ENCODE measurements at regions not wholly inside any gene's neighbourhood (a gene's known extent, or its start where the extent isn't known, plus 50 kb on each side); places are given as distances from the start of the nearest gene placed in this dataset.

- no peak for DNase-seq (ENCODE audit: low read depth)
- H3K4me3 ChIP-seq (ENCODE audit: low read depth, low read length), result no peak overlapping the region
- TF ChIP-seq CTCF (conservative IDR thresholded peaks at IDR 0.05; ENCODE audit: low read depth, low read length), result no peak
Observed at GRCh38 chr4:186838295-186838694, 114.6 kb upstream of the FAT1 start.

GRCh38 chr4:186839122-186840037 is 115.7 kb upstream of the FAT1 start:
- TF ChIP-seq CTCF (conservative IDR thresholded peaks at IDR 0.05; ENCODE audit: low read depth, low read length), result no peak
- no peak overlapping the region for H3K4me3 ChIP-seq (ENCODE audit: low read depth, low read length)
- DNase-seq (ENCODE audit: low read depth), result no peak

GRCh38 chr4:186840222-186840701 is 116.6 kb upstream of the FAT1 start:
- DNase-seq (ENCODE audit: low read depth), result no peak
- no peak overlapping the region for H3K4me3 ChIP-seq (ENCODE audit: low read depth, low read length)
- TF ChIP-seq CTCF (conservative IDR thresholded peaks at IDR 0.05; ENCODE audit: low read depth, low read length), result no peak

GRCh38 chr4:186840771-186841301 is 117.2 kb upstream of the FAT1 start:
- DNase-seq (ENCODE audit: low read depth), result no peak
- no peak overlapping the region for H3K4me3 ChIP-seq (ENCODE audit: low read depth, low read length)
- TF ChIP-seq CTCF (conservative IDR thresholded peaks at IDR 0.05; ENCODE audit: low read depth, low read length), result no peak

GRCh38 chr4:186844059-186844681 is 120.5 kb upstream of the FAT1 start:
- H3K4me3 ChIP-seq (ENCODE audit: low read depth, low read length), result peak overlapping the region; percentile 11
- no peak for TF ChIP-seq CTCF (conservative IDR thresholded peaks at IDR 0.05; ENCODE audit: low read depth, low read length)
- no peak for DNase-seq (ENCODE audit: low read depth)

- DNase-seq (ENCODE audit: low read depth), result peak; percentile 70
- TF ChIP-seq CTCF (conservative IDR thresholded peaks at IDR 0.05; ENCODE audit: low read depth, low read length), result no peak
- H3K4me3 ChIP-seq (ENCODE audit: low read depth, low read length), result no peak overlapping the region
Observed at GRCh38 chr4:186845137-186845842, 121.6 kb upstream of the FAT1 start.
